GM23338 (cell line): ENCODE measurements at regions not wholly inside any gene's neighbourhood (a gene's known extent, or its start where the extent isn't known, plus 50 kb on each side); places are given as distances from the start of the nearest gene placed in this dataset.

ENCODE experiments used
- ATAC-seq: fragments of 200-7000 bp; cut with Tn5 transposase; 3 replicates; pipeline ENCODE4 v1.9.1; 2020
- DNase-seq: peaks from one replicate; pipeline ENCODE4 v3.0.0-alpha.2; 2015; ENCODE audit warnings: low spot score
- H2AFZ ChIP-seq: fragments of 200-600 bp; sonication (generic); 2 replicates; pipeline ENCODE4 v1.8.0; 2016; ENCODE audit warnings: antibody characterized with exemption, mild to moderate bottlenecking, moderate library complexity
- H3F3A ChIP-seq: fragments of 200-600 bp; sonication (generic); replicated peaks from 2 replicates; pipeline ENCODE4 v1.8.0; 2017; ENCODE audit warnings: antibody characterized with exemption, mixed run types, low read depth
- H3K27ac ChIP-seq: fragments of 200-600 bp; sonication (generic); 2 replicates; pipeline ENCODE4 v1.6.1; 2016; ENCODE audit warnings: low read depth
- H3K27me3 ChIP-seq: fragments of 200-600 bp; sonication (generic); 2 replicates; pipeline ENCODE4 v1.8.0; 2016; ENCODE audit warnings: mild to moderate bottlenecking, mixed run types, moderate library complexity; ENCODE audit not compliant: insufficient read depth
- H3K36me3 ChIP-seq: fragments of 200-600 bp; sonication (generic); 2 replicates; pipeline ENCODE4 v1.8.0; 2016; ENCODE audit warnings: mild to moderate bottlenecking; ENCODE audit not compliant: insufficient read depth
- H3K4me1 ChIP-seq: fragments of 200-600 bp; sonication (generic); 2 replicates; pipeline ENCODE4 v1.8.0; 2016; ENCODE audit warnings: mild to moderate bottlenecking, moderate library complexity; ENCODE audit not compliant: insufficient read depth
- H3K4me2 ChIP-seq: fragments of 200-600 bp; sonication (generic); 2 replicates; pipeline ENCODE4 v1.7.1; 2017; ENCODE audit warnings: mixed run types
- H3K4me3 ChIP-seq: fragments of 200-600 bp; sonication (generic); 2 replicates; pipeline ENCODE4 v1.6.1; 2016; ENCODE audit warnings: mixed run types
- H3K79me2 ChIP-seq: fragments of 200-600 bp; sonication (generic); replicated peaks from 2 replicates; pipeline ENCODE4 v1.8.0; 2017; ENCODE audit warnings: mild to moderate bottlenecking; ENCODE audit not compliant: insufficient read depth
- H3K9me2 ChIP-seq: fragments of 200-600 bp; sonication (generic); 2 replicates; pipeline ENCODE4 v1.8.0; 2017; ENCODE audit not compliant: insufficient read depth
- H4K20me1 ChIP-seq: fragments of 200-600 bp; sonication (generic); replicated peaks from 2 replicates; pipeline ENCODE4 v1.8.0; 2017; ENCODE audit warnings: mild to moderate bottlenecking; ENCODE audit not compliant: insufficient read depth
- H3K27ac Mint-ChIP-seq: 2 replicates; pipeline ENCODE4 v1.8.0; 2020; ENCODE audit warnings: inconsistent platforms, mild to moderate bottlenecking, moderate library complexity, mixed read lengths
- H3K27me3 Mint-ChIP-seq: 3 replicates; pipeline ENCODE4 v1.8.0; 2022; ENCODE audit warnings: low read depth, mild to moderate bottlenecking, moderate library complexity, mixed read lengths, inconsistent platforms; ENCODE audit not compliant: insufficient read depth, poor library complexity
- H3K36me3 Mint-ChIP-seq: 3 replicates; pipeline ENCODE4 v1.8.0; 2021; ENCODE audit warnings: low read depth, mild to moderate bottlenecking, inconsistent platforms, moderate library complexity, mixed read lengths
- H3K4me1 Mint-ChIP-seq: 3 replicates; pipeline ENCODE4 v1.8.0; 2020; ENCODE audit warnings: mild to moderate bottlenecking, inconsistent platforms, mixed read lengths
- H3K4me3 Mint-ChIP-seq: 3 replicates; pipeline ENCODE4 v1.8.0; 2021; ENCODE audit warnings: moderate library complexity, mild to moderate bottlenecking, inconsistent platforms, mixed read lengths
- H3K9me3 Mint-ChIP-seq: 3 replicates; pipeline ENCODE4 v1.8.0; 2020; ENCODE audit warnings: moderate library complexity, mild to moderate bottlenecking, inconsistent platforms, mixed read lengths
- CREB1 ChIP-seq: fragments of 250-450 bp; sonication (Bioruptor Pico); IDR thresholded peaks from 2 replicates; pipeline ENCODE4 v1.5.0; 2020; ENCODE audit warnings: low read depth, mild to moderate bottlenecking, moderate library complexity
- EZH2 ChIP-seq: fragments of 200-600 bp; sonication (generic); IDR thresholded peaks from one replicate; pipeline ENCODE4 v1.8.0; 2017; ENCODE audit warnings: antibody characterized with exemption, mild to moderate bottlenecking, low read depth; ENCODE audit not compliant: unreplicated experiment
- EZH2phosphoT487 ChIP-seq: fragments of 200-600 bp; sonication (generic); IDR thresholded peaks from one replicate; pipeline ENCODE4 v1.8.1; 2018; ENCODE audit warnings: antibody characterized with exemption; ENCODE audit not compliant: unreplicated experiment
- JUNB ChIP-seq: IDR thresholded peaks from one replicate; pipeline ENCODE4 v1.6.1; 2016; ENCODE audit warnings: antibody characterized with exemption; ENCODE audit not compliant: unreplicated experiment
- POLR2AphosphoS5 ChIP-seq: IDR thresholded peaks from 2 replicates; pipeline ENCODE4 v1.6.1; 2016; ENCODE audit warnings: antibody characterized with exemption, low read depth
- ZNF114 ChIP-seq: fragments of 250-450 bp; sonication (Bioruptor Pico); IDR thresholded peaks from 2 replicates; pipeline ENCODE4 v1.5.0; 2020; ENCODE audit warnings: mild to moderate bottlenecking, moderate library complexity
- ZNF331 ChIP-seq: fragments of 250-450 bp; sonication (Bioruptor Pico); IDR thresholded peaks from 2 replicates; pipeline ENCODE4 v1.5.0; 2020; ENCODE audit warnings: low read depth, mild to moderate bottlenecking, moderate library complexity
- TF ChIP-seq, protein P1 (sequence below): IDR thresholded peaks from 2 replicates; pipeline ENCODE4 v1.6.1; 2016; ENCODE audit warnings: antibody characterized with exemption
- TF ChIP-seq, protein P2 (sequence below): IDR thresholded peaks from one replicate; pipeline ENCODE4 v1.6.1; 2018; ENCODE audit warnings: antibody characterized with exemption; ENCODE audit not compliant: unreplicated experiment
- TF ChIP-seq, protein P3 (sequence below): fragments of 250-450 bp; sonication (Bioruptor Pico); IDR thresholded peaks from 2 replicates; pipeline ENCODE4 v1.5.0; 2020; ENCODE audit warnings: mild to moderate bottlenecking, moderate library complexity

DNA sequence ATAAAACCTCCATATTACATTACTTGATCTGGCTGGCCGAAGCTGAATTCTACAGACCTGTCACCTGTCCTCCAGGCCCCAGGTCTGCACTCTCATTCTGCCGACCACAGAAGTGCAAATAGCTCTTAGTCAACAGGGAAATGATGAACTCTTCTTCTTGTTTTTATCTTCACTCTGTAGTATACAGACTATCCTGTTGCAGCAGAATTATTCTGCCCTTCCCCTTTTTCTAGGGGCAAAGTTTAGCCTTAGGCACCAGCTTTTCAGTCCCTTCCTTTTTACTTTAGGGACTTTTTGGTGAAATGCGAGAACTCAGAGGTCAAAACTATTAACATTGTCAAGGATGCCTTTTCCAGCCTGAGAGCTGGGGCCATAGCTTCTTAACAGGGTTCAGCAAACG, 229.6 kb upstream of the EGLN3 start:
- no peaks in the 10 kb centered on the region for H3F3A ChIP-seq
- no peaks in the 10 kb centered on the region for H3K27me3 Mint-ChIP-seq
- H3K4me1 ChIP-seq = no peaks in the 10 kb centered on the region
- H3K9me3 Mint-ChIP-seq = no peaks in the 10 kb centered on the region
- peaks cover 3% of the 10 kb centered on the region; the same call in 1 of the 2 replicates for H3K9me2 ChIP-seq
- H3K4me2 ChIP-seq = no peak overlapping the region
- TF ChIP-seq, protein P1, sequence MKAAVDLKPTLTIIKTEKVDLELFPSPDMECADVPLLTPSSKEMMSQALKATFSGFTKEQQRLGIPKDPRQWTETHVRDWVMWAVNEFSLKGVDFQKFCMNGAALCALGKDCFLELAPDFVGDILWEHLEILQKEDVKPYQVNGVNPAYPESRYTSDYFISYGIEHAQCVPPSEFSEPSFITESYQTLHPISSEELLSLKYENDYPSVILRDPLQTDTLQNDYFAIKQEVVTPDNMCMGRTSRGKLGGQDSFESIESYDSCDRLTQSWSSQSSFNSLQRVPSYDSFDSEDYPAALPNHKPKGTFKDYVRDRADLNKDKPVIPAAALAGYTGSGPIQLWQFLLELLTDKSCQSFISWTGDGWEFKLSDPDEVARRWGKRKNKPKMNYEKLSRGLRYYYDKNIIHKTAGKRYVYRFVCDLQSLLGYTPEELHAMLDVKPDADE = no peak
- TF ChIP-seq, protein P2, sequence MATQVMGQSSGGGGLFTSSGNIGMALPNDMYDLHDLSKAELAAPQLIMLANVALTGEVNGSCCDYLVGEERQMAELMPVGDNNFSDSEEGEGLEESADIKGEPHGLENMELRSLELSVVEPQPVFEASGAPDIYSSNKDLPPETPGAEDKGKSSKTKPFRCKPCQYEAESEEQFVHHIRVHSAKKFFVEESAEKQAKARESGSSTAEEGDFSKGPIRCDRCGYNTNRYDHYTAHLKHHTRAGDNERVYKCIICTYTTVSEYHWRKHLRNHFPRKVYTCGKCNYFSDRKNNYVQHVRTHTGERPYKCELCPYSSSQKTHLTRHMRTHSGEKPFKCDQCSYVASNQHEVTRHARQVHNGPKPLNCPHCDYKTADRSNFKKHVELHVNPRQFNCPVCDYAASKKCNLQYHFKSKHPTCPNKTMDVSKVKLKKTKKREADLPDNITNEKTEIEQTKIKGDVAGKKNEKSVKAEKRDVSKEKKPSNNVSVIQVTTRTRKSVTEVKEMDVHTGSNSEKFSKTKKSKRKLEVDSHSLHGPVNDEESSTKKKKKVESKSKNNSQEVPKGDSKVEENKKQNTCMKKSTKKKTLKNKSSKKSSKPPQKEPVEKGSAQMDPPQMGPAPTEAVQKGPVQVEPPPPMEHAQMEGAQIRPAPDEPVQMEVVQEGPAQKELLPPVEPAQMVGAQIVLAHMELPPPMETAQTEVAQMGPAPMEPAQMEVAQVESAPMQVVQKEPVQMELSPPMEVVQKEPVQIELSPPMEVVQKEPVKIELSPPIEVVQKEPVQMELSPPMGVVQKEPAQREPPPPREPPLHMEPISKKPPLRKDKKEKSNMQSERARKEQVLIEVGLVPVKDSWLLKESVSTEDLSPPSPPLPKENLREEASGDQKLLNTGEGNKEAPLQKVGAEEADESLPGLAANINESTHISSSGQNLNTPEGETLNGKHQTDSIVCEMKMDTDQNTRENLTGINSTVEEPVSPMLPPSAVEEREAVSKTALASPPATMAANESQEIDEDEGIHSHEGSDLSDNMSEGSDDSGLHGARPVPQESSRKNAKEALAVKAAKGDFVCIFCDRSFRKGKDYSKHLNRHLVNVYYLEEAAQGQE = no peak
- no peak for TF ChIP-seq EZH2
- no peak for TF ChIP-seq POLR2AphosphoS5
- TF ChIP-seq ZNF331 (CRISPR knock-in tag) = no peak
- TF ChIP-seq JUNB = no peak
- H3K4me3 Mint-ChIP-seq = no peak overlapping the region
- no peak overlapping the region; the same call in 1 of the 2 replicates for H3K27ac Mint-ChIP-seq
- no peaks in the 10 kb centered on the region for H3K36me3 ChIP-seq
- no peaks in the 10 kb centered on the region for H3K36me3 Mint-ChIP-seq
- no peak overlapping the region for H2AFZ ChIP-seq
- no peaks in the 10 kb centered on the region for H4K20me1 ChIP-seq
- no peaks in the 10 kb centered on the region for H3K79me2 ChIP-seq
- ATAC-seq (no peak), DNase-seq (no peak)
- no peak overlapping the region for H3K27ac ChIP-seq
- no peaks in the 10 kb centered on the region for H3K27me3 ChIP-seq
- peaks cover 6% of the 10 kb centered on the region; the same call in 2 of the 3 replicates for H3K4me1 Mint-ChIP-seq
- H3K4me3 ChIP-seq = no peak overlapping the region

DNA sequence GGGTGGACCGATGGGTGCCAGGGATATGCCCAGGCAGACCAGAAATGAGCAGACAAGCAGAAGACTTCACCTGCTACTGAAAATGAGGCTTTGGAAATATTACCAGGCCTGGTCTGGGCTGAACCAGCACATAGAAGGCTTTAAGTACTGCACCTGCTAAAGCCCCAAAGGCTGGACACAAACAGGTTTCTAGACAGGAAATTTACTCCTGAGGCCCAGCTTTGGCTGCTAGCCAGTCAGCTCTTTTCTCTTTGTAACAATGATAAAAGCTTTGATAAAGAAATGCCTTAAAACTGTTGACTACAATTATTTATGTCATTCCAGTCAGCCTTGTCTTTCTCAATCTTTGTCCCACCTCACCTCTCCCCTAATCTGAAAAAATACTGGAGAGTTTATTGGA, 228.9 kb upstream of the EGLN3 start:
- Histone ChIP-seq H3K36me3 (no peaks in the 10 kb centered on the region), H3K79me2 (no peaks in the 10 kb centered on the region), H4K20me1 (no peaks in the 10 kb centered on the region), H3K4me1 (no peaks in the 10 kb centered on the region), H3K4me3 (no peak overlapping the region), H3K27ac (no peak overlapping the region), H2AFZ (no peak overlapping the region), H3F3A (no peaks in the 10 kb centered on the region), H3K27me3 (no peaks in the 10 kb centered on the region), H3K4me2 (no peak overlapping the region), H3K9me2 (peaks cover 3% of the 10 kb centered on the region; the same call in 1 of the 2 replicates)
- no peaks in the 10 kb centered on the region for H3K36me3 Mint-ChIP-seq
- H3K9me3 Mint-ChIP-seq = no peaks in the 10 kb centered on the region
- ATAC-seq (no peak), DNase-seq (no peak)
- no peaks in the 10 kb centered on the region for H3K27me3 Mint-ChIP-seq
- peaks cover 6% of the 10 kb centered on the region; the same call in 2 of the 3 replicates for H3K4me1 Mint-ChIP-seq
- no peak overlapping the region for H3K27ac Mint-ChIP-seq
- H3K4me3 Mint-ChIP-seq = no peak overlapping the region
- TF ChIP-seq JUNB (no peak), CREB1 (CRISPR knock-in tag) (no peak), ZNF114 (CRISPR knock-in tag) (no peak), EZH2 (no peak), POLR2AphosphoS5 (no peak), ZNF331 (CRISPR knock-in tag) (no peak), EZH2phosphoT487 (no peak)
- TF ChIP-seq, protein P1 = no peak
- TF ChIP-seq, protein P3, sequence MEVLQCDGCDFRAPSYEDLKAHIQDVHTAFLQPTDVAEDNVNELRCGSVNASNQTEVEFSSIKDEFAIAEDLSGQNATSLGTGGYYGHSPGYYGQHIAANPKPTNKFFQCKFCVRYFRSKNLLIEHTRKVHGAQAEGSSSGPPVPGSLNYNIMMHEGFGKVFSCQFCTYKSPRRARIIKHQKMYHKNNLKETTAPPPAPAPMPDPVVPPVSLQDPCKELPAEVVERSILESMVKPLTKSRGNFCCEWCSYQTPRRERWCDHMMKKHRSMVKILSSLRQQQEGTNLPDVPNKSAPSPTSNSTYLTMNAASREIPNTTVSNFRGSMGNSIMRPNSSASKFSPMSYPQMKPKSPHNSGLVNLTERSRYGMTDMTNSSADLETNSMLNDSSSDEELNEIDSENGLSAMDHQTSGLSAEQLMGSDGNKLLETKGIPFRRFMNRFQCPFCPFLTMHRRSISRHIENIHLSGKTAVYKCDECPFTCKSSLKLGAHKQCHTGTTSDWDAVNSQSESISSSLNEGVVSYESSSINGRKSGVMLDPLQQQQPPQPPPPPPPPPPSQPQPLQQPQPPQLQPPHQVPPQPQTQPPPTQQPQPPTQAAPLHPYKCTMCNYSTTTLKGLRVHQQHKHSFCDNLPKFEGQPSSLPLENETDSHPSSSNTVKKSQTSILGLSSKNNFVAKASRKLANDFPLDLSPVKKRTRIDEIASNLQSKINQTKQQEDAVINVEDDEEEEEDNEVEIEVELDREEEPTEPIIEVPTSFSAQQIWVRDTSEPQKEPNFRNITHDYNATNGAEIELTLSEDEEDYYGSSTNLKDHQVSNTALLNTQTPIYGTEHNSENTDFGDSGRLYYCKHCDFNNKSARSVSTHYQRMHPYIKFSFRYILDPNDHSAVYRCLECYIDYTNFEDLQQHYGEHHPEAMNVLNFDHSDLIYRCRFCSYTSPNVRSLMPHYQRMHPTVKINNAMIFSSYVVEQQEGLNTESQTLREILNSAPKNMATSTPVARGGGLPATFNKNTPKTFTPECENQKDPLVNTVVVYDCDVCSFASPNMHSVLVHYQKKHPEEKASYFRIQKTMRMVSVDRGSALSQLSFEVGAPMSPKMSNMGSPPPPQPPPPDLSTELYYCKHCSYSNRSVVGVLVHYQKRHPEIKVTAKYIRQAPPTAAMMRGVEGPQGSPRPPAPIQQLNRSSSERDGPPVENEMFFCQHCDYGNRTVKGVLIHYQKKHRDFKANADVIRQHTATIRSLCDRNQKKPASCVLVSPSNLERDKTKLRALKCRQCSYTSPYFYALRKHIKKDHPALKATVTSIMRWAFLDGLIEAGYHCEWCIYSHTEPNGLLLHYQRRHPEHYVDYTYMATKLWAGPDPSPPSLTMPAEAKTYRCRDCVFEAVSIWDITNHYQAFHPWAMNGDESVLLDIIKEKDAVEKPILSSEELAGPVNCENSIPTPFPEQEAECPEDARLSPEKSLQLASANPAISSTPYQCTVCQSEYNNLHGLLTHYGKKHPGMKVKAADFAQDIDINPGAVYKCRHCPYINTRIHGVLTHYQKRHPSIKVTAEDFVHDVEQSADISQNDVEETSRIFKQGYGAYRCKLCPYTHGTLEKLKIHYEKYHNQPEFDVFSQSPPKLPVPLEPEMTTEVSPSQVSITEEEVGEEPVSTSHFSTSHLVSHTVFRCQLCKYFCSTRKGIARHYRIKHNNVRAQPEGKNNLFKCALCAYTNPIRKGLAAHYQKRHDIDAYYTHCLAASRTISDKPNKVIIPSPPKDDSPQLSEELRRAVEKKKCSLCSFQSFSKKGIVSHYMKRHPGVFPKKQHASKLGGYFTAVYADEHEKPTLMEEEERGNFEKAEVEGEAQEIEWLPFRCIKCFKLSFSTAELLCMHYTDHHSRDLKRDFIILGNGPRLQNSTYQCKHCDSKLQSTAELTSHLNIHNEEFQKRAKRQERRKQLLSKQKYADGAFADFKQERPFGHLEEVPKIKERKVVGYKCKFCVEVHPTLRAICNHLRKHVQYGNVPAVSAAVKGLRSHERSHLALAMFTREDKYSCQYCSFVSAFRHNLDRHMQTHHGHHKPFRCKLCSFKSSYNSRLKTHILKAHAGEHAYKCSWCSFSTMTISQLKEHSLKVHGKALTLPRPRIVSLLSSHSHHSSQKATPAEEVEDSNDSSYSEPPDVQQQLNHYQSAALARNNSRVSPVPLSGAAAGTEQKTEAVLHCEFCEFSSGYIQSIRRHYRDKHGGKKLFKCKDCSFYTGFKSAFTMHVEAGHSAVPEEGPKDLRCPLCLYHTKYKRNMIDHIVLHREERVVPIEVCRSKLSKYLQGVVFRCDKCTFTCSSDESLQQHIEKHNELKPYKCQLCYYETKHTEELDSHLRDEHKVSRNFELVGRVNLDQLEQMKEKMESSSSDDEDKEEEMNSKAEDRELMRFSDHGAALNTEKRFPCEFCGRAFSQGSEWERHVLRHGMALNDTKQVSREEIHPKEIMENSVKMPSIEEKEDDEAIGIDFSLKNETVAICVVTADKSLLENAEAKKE (CRISPR knock-in tag) = no peak
